LHCN-M2 (cell line): ENCODE measurements at regions not wholly inside any gene's neighbourhood (a gene's known extent, or its start where the extent isn't known, plus 50 kb on each side); places are given as distances from the start of the nearest gene placed in this dataset.
"Not testable (repeated sequence)": the region's sequence is repeated elsewhere in the genome, so short reads cannot be mapped to it uniquely, and the experiment has no call there.

Experiments used
- DNase-seq: peaks from one replicate; pipeline ENCODE4 v3.0.0-alpha.2; 2012; ENCODE audit warnings: low read depth

- no peak for DNase-seq
Observed at GRCh38 chr1:233435622-233436021, 108.1 kb downstream of the MAP3K21 start.

GRCh38 chr1:233439721-233440120 is 112.2 kb downstream of the MAP3K21 start:
- DNase-seq = no peak

- peak; percentile 35 for DNase-seq
Observed at GRCh38 chr1:233440951-233441401, 113.5 kb downstream of the MAP3K21 start.

- no peak for DNase-seq
Observed at GRCh38 chr1:233442026-233442780, 114.7 kb downstream of the MAP3K21 start.

- no peak for DNase-seq
Observed at GRCh38 chr1:233443040-233443760, 115.7 kb downstream of the MAP3K21 start.

GRCh38 chr1:233444484-233444883 is 117.0 kb downstream of the MAP3K21 start:
- no peak for DNase-seq

- DNase-seq = no peak
Observed at GRCh38 chr1:233445737-233446136, 118.2 kb downstream of the MAP3K21 start.

- no peak for DNase-seq
Observed at GRCh38 chr1:233446935-233447334, 119.4 kb downstream of the MAP3K21 start.

GRCh38 chr1:233448109-233448689 is 120.7 kb downstream of the MAP3K21 start:
- DNase-seq = no peak

- DNase-seq = no peak
Observed at GRCh38 chr1:233452724-233453123, 125.2 kb downstream of the MAP3K21 start.

- DNase-seq = no peak
Observed at GRCh38 chr1:233453433-233454200, 126.1 kb downstream of the MAP3K21 start.

- DNase-seq = no peak
Observed at GRCh38 chr1:233459470-233459945, 132.0 kb downstream of the MAP3K21 start.

- DNase-seq = no peak
Observed at GRCh38 chr1:233459968-233460367, 132.4 kb downstream of the MAP3K21 start.

GRCh38 chr1:233460692-233461091 is 133.2 kb downstream of the MAP3K21 start:
- DNase-seq = no peak

GRCh38 chr1:233461847-233462246 is 134.3 kb downstream of the MAP3K21 start:
- no peak for DNase-seq

- DNase-seq = no peak
Observed at GRCh38 chr1:233463333-233463732, 135.8 kb downstream of the MAP3K21 start.

- no peak for DNase-seq
Observed at GRCh38 chr1:233465745-233466343, 138.3 kb downstream of the MAP3K21 start.

- no peak for DNase-seq
Observed at GRCh38 chr1:233470741-233471499, 143.0 kb upstream of the KCNK1 start.

GRCh38 chr1:233471851-233472250 is 142.1 kb upstream of the KCNK1 start:
- DNase-seq = not testable (repeated sequence)

GRCh38 chr1:233472796-233473195 is 141.1 kb upstream of the KCNK1 start:
- DNase-seq = not testable (repeated sequence)
